AG04450 (cell line): ENCODE measurements at regions not wholly inside any gene's neighbourhood (a gene's known extent, or its start where the extent isn't known, plus 50 kb on each side); places are given as distances from the start of the nearest gene placed in this dataset.

ENCODE experiments used
- CTCF ChIA-PET: fragments of 300-600, 350-600 bp; formaldehyde crosslinking; extraction: SDS; loops from one replicate; lab custom pipeline; 2022; ENCODE audit warnings: antibody characterized with exemption, inconsistent platforms; lab: Charles Lee
- POLR2A ChIA-PET: fragments of 350-600 bp; formaldehyde crosslinking; extraction: SDS; loops from one replicate; lab custom pipeline; 2021; ENCODE audit warnings: antibody characterized with exemption, inconsistent platforms; lab: Yijun Ruan, JAX
- DNase-seq: peaks from one replicate; pipeline ENCODE4 v3.0.0-alpha.2; 2011; ENCODE audit warnings: low read depth, low spot score
- H3K27ac ChIP-seq: one replicate; pipeline ENCODE4 v1.5.1; 2012; ENCODE audit warnings: low read depth, low read length, control low read depth
- H3K27me3 ChIP-seq: one replicate; pipeline ENCODE4 v1.6.0; 2012; ENCODE audit warnings: low read length; ENCODE audit not compliant: control insufficient read depth, insufficient read depth
- H3K4me3 ChIP-seq: 2 replicates; pipeline ENCODE4 v1.5.1; 2011; ENCODE audit warnings: mild to moderate bottlenecking, low read depth, low read length, control low read depth
- H3K9me3 ChIP-seq: 2 replicates; pipeline ENCODE4 v1.5.1; 2012; ENCODE audit warnings: low read length; ENCODE audit not compliant: control insufficient read depth, insufficient read depth
- CTCF ChIP-seq: IDR thresholded peaks from 2 replicates; pipeline ENCODE4 v1.5.1; 2011; ENCODE audit warnings: low read depth, low read length, control low read depth, inconsistent platforms

- ChIA-PET POLR2A (no interaction called here), CTCF (no interaction called here)
- Histone ChIP-seq H3K4me3 (no peak overlapping the region), H3K27ac (no peak overlapping the region), H3K27me3 (no peaks in the 10 kb centered on the region), H3K9me3 (no peaks in the 10 kb centered on the region)
- DNase-seq, result no peak
- no peak for TF ChIP-seq CTCF
These were observed 179.7 kb upstream of the VASH1 start for GRCh38 chr14:76581592-76581991.

- CTCF ChIA-PET, result no interaction called here
- no peak overlapping the region for H3K4me3 ChIP-seq
- H3K9me3 ChIP-seq, result no peaks in the 10 kb centered on the region
- H3K27me3 ChIP-seq, result no peaks in the 10 kb centered on the region
- POLR2A ChIA-PET, result no interaction called here
- no peak for TF ChIP-seq CTCF
- no peak for DNase-seq
- no peak overlapping the region for H3K27ac ChIP-seq
These were observed 178.8 kb upstream of the VASH1 start for GRCh38 chr14:76582447-76582846.

- Histone ChIP-seq H3K9me3 (no peaks in the 10 kb centered on the region), H3K4me3 (no peak overlapping the region), H3K27ac (no peak overlapping the region), H3K27me3 (no peaks in the 10 kb centered on the region)
- ChIA-PET CTCF (no interaction called here), POLR2A (no interaction called here)
- TF ChIP-seq CTCF, result no peak
- DNase-seq, result no peak
These were observed 178.1 kb upstream of the VASH1 start for GRCh38 chr14:76583174-76583573.

GRCh38 chr14:76583805-76584204, 177.5 kb upstream of the VASH1 start:
- Histone ChIP-seq H3K27me3 (no peaks in the 10 kb centered on the region), H3K9me3 (no peaks in the 10 kb centered on the region), H3K4me3 (no peak overlapping the region), H3K27ac (no peak overlapping the region)
- POLR2A ChIA-PET, result no interaction called here
- no peak for TF ChIP-seq CTCF
- no peak for DNase-seq
- CTCF ChIA-PET, result no interaction called here

- no peak overlapping the region for H3K4me3 ChIP-seq
- CTCF ChIA-PET, result no interaction called here
These were observed 177.0 kb upstream of the VASH1 start for GRCh38 chr14:76584271-76584702.

More at GRCh38 chr14:76584271-76584702, 177.0 kb upstream of the VASH1 start:
- H3K9me3 ChIP-seq, result no peaks in the 10 kb centered on the region
- no peak overlapping the region for H3K27ac ChIP-seq
- no peak for TF ChIP-seq CTCF
- no peaks in the 10 kb centered on the region for H3K27me3 ChIP-seq
- DNase-seq, result no peak
- POLR2A ChIA-PET, result no interaction called here
